Naive thymus-derived CD4-positive, alpha-beta T cell (primary cell): ENCODE measurements at regions not wholly inside any gene's neighbourhood (a gene's known extent, or its start where the extent isn't known, plus 50 kb on each side); places are given as distances from the start of the nearest gene placed in this dataset.
A peak's percentile ranks its signal among the peaks of the same experiment; 100 is the strongest.

Source experiments
- ATAC-seq: fragments of 150-1000 bp; cut with Tn5 transposase; 2 replicates; pipeline ENCODE4 v1.10.0; 2021; ENCODE audit warnings: mild to moderate bottlenecking, moderate library complexity
- CTCF ChIA-PET: fragments of 350-600 bp; sonication (Branson Sonifier 250); formaldehyde crosslinking; loops from one replicate; lab custom pipeline; 2021; ENCODE audit warnings: antibody characterized with exemption; lab: Charles Lee
- POLR2A ChIA-PET: fragments of 350-600 bp; sonication (Branson Sonifier 250); formaldehyde crosslinking; loops from one replicate; lab custom pipeline; 2021; ENCODE audit warnings: antibody characterized with exemption, inconsistent platforms; lab: Charles Lee
- DNase-seq, 9 donors: peaks; one replicate each; pipeline versions ENCODE4 v3.0.0 to v3.0.0-alpha.2; 2020 to 2022; ENCODE audit warnings: mixed read lengths in 1 of 9
- H3K27ac ChIP-seq: one replicate; pipeline ENCODE4 v1.7.0; 2013; ENCODE audit warnings: mild to moderate bottlenecking, low read depth, low read length, moderate library complexity
- H3K27me3 ChIP-seq, 2 donors: one replicate each; pipeline ENCODE4 v1.7.0; 2013; ENCODE audit warnings: low read length in 2 of 2, mild to moderate bottlenecking in 2 of 2, moderate library complexity in 2 of 2; ENCODE audit not compliant: control insufficient read depth in 2 of 2, insufficient read depth in 2 of 2
- H3K36me3 ChIP-seq, 3 experiments: 1 replicate in 2 of 3; 2 replicates in 1 of 3; pipeline ENCODE4 v1.7.0; 2013; ENCODE audit warnings: low read length in 3 of 3, mild to moderate bottlenecking in 3 of 3, moderate library complexity in 1 of 3; ENCODE audit not compliant: insufficient read depth in 3 of 3, control insufficient read depth in 2 of 3
- H3K4me1 ChIP-seq, 2 donors: one replicate each; pipeline ENCODE4 v1.7.0; 2013; ENCODE audit warnings: low read length in 2 of 2, mild to moderate bottlenecking in 2 of 2, moderate library complexity in 1 of 2; ENCODE audit not compliant: control insufficient read depth in 2 of 2, insufficient read depth in 2 of 2
- H3K4me3 ChIP-seq: 2 replicates; pipeline ENCODE4 v1.7.0; 2013; ENCODE audit warnings: mild to moderate bottlenecking, low read length
- H3K9me3 ChIP-seq, 3 experiments: 1 replicate in 2 of 3; 2 replicates in 1 of 3; pipeline ENCODE4 v1.7.0; 2013; ENCODE audit warnings: low read length in 3 of 3; ENCODE audit not compliant: control insufficient read depth in 2 of 3
- H3K27ac Mint-ChIP-seq, 9 donors: one replicate each; pipeline ENCODE4 v1.8.0; 2020 to 2022; ENCODE audit warnings: mixed read lengths in 9 of 9, mild to moderate bottlenecking in 8 of 9, moderate library complexity in 5 of 9, inconsistent platforms in 2 of 9
- H3K27me3 Mint-ChIP-seq, 5 donors: one replicate each; pipeline ENCODE4 v1.8.0; 2021 to 2022; ENCODE audit warnings: mixed read lengths in 5 of 5, mild to moderate bottlenecking in 1 of 5
- H3K36me3 Mint-ChIP-seq, 5 donors: one replicate each; pipeline ENCODE4 v1.8.0; 2020 to 2022; ENCODE audit warnings: mixed read lengths in 5 of 5, mild to moderate bottlenecking in 3 of 5, inconsistent platforms in 1 of 5
- H3K4me1 Mint-ChIP-seq, 7 donors: one replicate each; pipeline ENCODE4 v1.8.0; 2020 to 2022; ENCODE audit warnings: mixed read lengths in 7 of 7, mild to moderate bottlenecking in 3 of 7, inconsistent platforms in 1 of 7
- H3K4me3 Mint-ChIP-seq, 10 donors: one replicate each; pipeline ENCODE4 v1.8.0; 2020 to 2022; ENCODE audit warnings: mild to moderate bottlenecking in 10 of 10, mixed read lengths in 10 of 10, moderate library complexity in 6 of 10, inconsistent platforms in 2 of 10
- H3K9me3 Mint-ChIP-seq, 11 donors: one replicate each; pipeline ENCODE4 v1.8.0; 2020 to 2022; ENCODE audit warnings: mixed read lengths in 11 of 11, mild to moderate bottlenecking in 4 of 11, inconsistent platforms in 1 of 11, moderate library complexity in 1 of 11
- intact Hi-C, 2 donors: fragments of 100-400 bp; cut with micrococcal nuclease; formaldehyde crosslinking; loops; one replicate each; pipeline ENCODE4 v1.15.1; 2023

DNA sequence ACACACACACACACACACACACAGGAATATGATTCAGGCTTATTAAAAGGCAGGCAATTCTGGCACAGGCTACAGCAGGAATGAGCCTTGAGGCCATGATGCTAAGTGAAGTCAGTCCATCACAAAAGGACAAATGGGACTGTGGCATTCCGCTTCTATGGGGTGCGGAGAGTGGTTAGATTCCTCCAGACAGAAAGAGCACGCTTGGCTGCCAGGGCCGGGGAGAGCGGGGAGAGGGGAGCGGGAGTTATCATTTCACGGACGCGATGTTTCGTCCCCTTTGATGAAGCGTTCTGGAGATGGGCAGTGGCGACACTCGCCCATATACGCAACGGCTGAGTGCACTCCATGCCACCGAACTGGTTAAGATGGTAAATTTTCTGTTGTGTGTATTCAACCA is 58.5 kb upstream of the FAM174B start:
- POLR2A ChIA-PET: no interaction called here
- Histone ChIP-seq H3K36me3 (no peaks in the 10 kb centered on the region), H3K4me1 (peaks cover 4 to 6% of the 10 kb centered on the region in 2 donors), H3K4me3 (peak overlapping the region; percentile 47), H3K9me3 (no peaks in the 10 kb centered on the region), H3K27ac (no peak overlapping the region), H3K27me3 (no peaks in the 10 kb centered on the region)
- CTCF ChIA-PET: interaction anchor here (0.6 to 2.1 kb wide), 6 partner anchors 33 to 464 kb away, joined by 3 to 19 read pairs (median 4); no protein-coding TSS in a partner anchor
- Mint-ChIP-seq H3K27ac (peak overlapping the region in 1 of 9 donors; percentile 62), H3K36me3 (no peaks in the 10 kb centered on the region), H3K4me3 (peak overlapping the region; percentile 69 to 87 (median 81)), H3K27me3 (peaks cover 4 to 37% (median 11%) of the 10 kb centered on the region in 5 donors), H3K4me1 (peaks cover 9 to 15% (median 12%) of the 10 kb centered on the region in 7 donors), H3K9me3 (peaks cover 0 to 3% (median 0%) of the 10 kb centered on the region in 11 donors)
- DNase-seq: peak in 1 of 9 donors; percentile 2
- ATAC-seq: peak; percentile 11
- intact Hi-C loops: loop anchor here (1.0 to 10.0 kb wide), 4 partner anchors 102 to 439 kb away; partner anchors contain the start of gene ST8SIA2 (in 1 of the 2)

- Mint-ChIP-seq H3K9me3 (peaks cover 0 to 3% (median 0%) of the 10 kb centered on the region in 11 donors), H3K27ac (peak overlapping the region in 1 of 9 donors; percentile 3), H3K4me1 (peaks cover 5 to 11% (median 8%) of the 10 kb centered on the region in 7 donors), H3K27me3 (peaks cover 4 to 37% (median 13%) of the 10 kb centered on the region in 5 donors), H3K36me3 (peaks cover 0 to 3% (median 0%) of the 10 kb centered on the region in 5 donors), H3K4me3 (peak overlapping the region; percentile 69 to 87 (median 81))
- Histone ChIP-seq H3K4me1 (peaks cover 4 to 6% of the 10 kb centered on the region in 2 donors), H3K27me3 (no peaks in the 10 kb centered on the region), H3K4me3 (peak overlapping the region; percentile 47), H3K9me3 (no peaks in the 10 kb centered on the region), H3K27ac (no peak overlapping the region), H3K36me3 (no peaks in the 10 kb centered on the region)
- intact Hi-C loops: loop anchor here (1.0 to 10.0 kb wide), 6 partner anchors 102 to 617 kb away; partner anchors contain the start of gene ST8SIA2 (in 1 of the 2)
- DNase-seq: peak; percentile 49 to 80 (median 75)
- peak; percentile 95 for ATAC-seq
- CTCF ChIA-PET: interaction anchor here (0.6 to 2.1 kb wide), 5 partner anchors 33 to 465 kb away, joined by 3 to 19 read pairs (median 4); no protein-coding TSS in a partner anchor
- POLR2A ChIA-PET: interaction anchor here (0.8 kb wide), 1 partner anchor 190 kb away, joined by 3 read pairs; no protein-coding TSS in a partner anchor
Measured at GRCh38 chr15:92714477-92715401, 59.2 kb upstream of the FAM174B start.

DNA sequence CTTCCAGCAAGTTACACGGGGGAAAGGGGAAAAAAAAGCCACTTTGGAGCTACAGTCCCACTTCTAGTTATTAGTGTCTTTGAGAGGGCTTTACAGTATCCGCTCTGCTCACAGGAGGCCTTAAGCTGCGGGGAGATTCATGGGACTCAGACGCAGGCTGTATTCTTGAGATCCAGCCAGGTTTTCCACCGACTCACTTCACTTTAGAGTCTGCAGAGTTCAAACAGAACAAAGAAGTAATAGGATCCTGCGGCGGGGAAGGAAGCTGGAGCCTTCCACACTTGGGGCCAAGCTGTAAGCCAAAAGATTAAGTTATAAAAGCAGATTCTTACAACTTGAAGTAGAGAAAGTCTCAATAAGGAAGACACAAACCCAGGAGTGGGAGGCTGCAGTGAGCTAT is 60.2 kb upstream of the FAM174B start:
- no peaks in the 10 kb centered on the region for H3K36me3 ChIP-seq
- POLR2A ChIA-PET: no interaction called here
- H3K27ac ChIP-seq: no peak overlapping the region
- Mint-ChIP-seq H3K4me1 (peaks cover 5 to 11% (median 9%) of the 10 kb centered on the region in 7 donors), H3K9me3 (peaks cover 0 to 4% (median 0%) of the 10 kb centered on the region in 11 donors), H3K27ac (no peak overlapping the region), H3K4me3 (peak overlapping the region in 1 of 10 donors; percentile 44), H3K36me3 (peaks cover 0 to 4% (median 3%) of the 10 kb centered on the region in 5 donors), H3K27me3 (peaks cover 8 to 37% (median 16%) of the 10 kb centered on the region in 5 donors)
- no peaks in the 10 kb centered on the region for H3K9me3 ChIP-seq
- ATAC-seq (no peak), DNase-seq (no peak)
- CTCF ChIA-PET: interaction anchor here (0.8 to 2.1 kb wide), 2 partner anchors 194 to 617 kb away, joined by 3 to 19 read pairs; no protein-coding TSS in a partner anchor
- no peak overlapping the region for H3K4me3 ChIP-seq
- intact Hi-C loops: loop anchor here (1.0 to 10.0 kb wide), 4 partner anchors 194 to 618 kb away; no protein-coding TSS in a partner anchor
- no peaks in the 10 kb centered on the region for H3K27me3 ChIP-seq
- peaks cover 4 to 6% of the 10 kb centered on the region in 2 donors for H3K4me1 ChIP-seq

GRCh38 chr15:92719021-92719420 is 63.4 kb upstream of the FAM174B start:
- peaks cover 6 to 23% (median 13%) of the 10 kb centered on the region in 7 donors for H3K4me1 Mint-ChIP-seq
- intact Hi-C loops: loop anchor here in 1 of 2 donors (10.0 kb wide), 1 partner anchor 444 kb away; no protein-coding TSS in a partner anchor
- H3K27me3 ChIP-seq: no peaks in the 10 kb centered on the region
- CTCF ChIA-PET: interaction anchor here (0.6 kb wide), 1 partner anchor 14 kb away, joined by 3 read pairs; no protein-coding TSS in a partner anchor
- POLR2A ChIA-PET: no interaction called here
- no peak overlapping the region for H3K4me3 ChIP-seq
- ATAC-seq (no peak), DNase-seq (no peak)
- peaks cover 0 to 7% (median 0%) of the 10 kb centered on the region in 11 donors for H3K9me3 Mint-ChIP-seq
- no peak overlapping the region for H3K4me3 Mint-ChIP-seq
- H3K36me3 Mint-ChIP-seq: peaks cover 0 to 12% (median 3%) of the 10 kb centered on the region in 5 donors
- H3K36me3 ChIP-seq: no peaks in the 10 kb centered on the region
- no peak overlapping the region for H3K27ac Mint-ChIP-seq
- peaks cover 6% of the 10 kb centered on the region in 2 donors for H3K4me1 ChIP-seq
- H3K27ac ChIP-seq: no peak overlapping the region
- H3K9me3 ChIP-seq: no peaks in the 10 kb centered on the region
- peaks cover 8 to 26% (median 15%) of the 10 kb centered on the region in 5 donors for H3K27me3 Mint-ChIP-seq

- H3K4me1 Mint-ChIP-seq: peaks cover 4 to 24% (median 11%) of the 10 kb centered on the region in 7 donors
- POLR2A ChIA-PET: no interaction called here
- Histone ChIP-seq H3K27ac (no peak overlapping the region), H3K27me3 (no peaks in the 10 kb centered on the region), H3K36me3 (no peaks in the 10 kb centered on the region), H3K9me3 (no peaks in the 10 kb centered on the region), H3K4me1 (peaks cover 0 to 5% of the 10 kb centered on the region in 2 donors), H3K4me3 (no peak overlapping the region)
- ATAC-seq (no peak), DNase-seq (peak in 5 of 9 donors; percentile 3 to 59 (median 41))
- H3K36me3 Mint-ChIP-seq: peaks cover 0 to 12% (median 3%) of the 10 kb centered on the region in 5 donors
- CTCF ChIA-PET: interaction anchor here (1.0 kb wide), 1 partner anchor 10 kb away, joined by 4 read pairs; no protein-coding TSS in a partner anchor
- H3K4me3 Mint-ChIP-seq: peak overlapping the region in 3 of 10 donors; percentile 1 to 64 (median 19)
- peak overlapping the region in 3 of 9 donors; percentile 2 to 59 (median 43) for H3K27ac Mint-ChIP-seq
- H3K27me3 Mint-ChIP-seq: peaks cover 0 to 10% (median 5%) of the 10 kb centered on the region in 5 donors
- intact Hi-C loops: no loop called here
- H3K9me3 Mint-ChIP-seq: peaks cover 0 to 7% (median 0%) of the 10 kb centered on the region in 11 donors
Measured at GRCh38 chr15:92724144-92724543, 68.6 kb upstream of the FAM174B start.

- POLR2A ChIA-PET: no interaction called here
- no peak for DNase-seq
Measured at GRCh38 chr15:92725171-92725570, 69.6 kb upstream of the FAM174B start.

More at GRCh38 chr15:92725171-92725570, 69.6 kb upstream of the FAM174B start:
- intact Hi-C loops: no loop called here
- Mint-ChIP-seq H3K9me3 (peaks cover 0 to 7% (median 0%) of the 10 kb centered on the region in 11 donors), H3K27me3 (peaks cover 0 to 10% (median 5%) of the 10 kb centered on the region in 5 donors), H3K27ac (no peak overlapping the region), H3K4me3 (no peak overlapping the region), H3K36me3 (peaks cover 0 to 8% (median 0%) of the 10 kb centered on the region in 5 donors), H3K4me1 (peaks cover 4 to 24% (median 11%) of the 10 kb centered on the region in 7 donors)
- H3K9me3 ChIP-seq: no peaks in the 10 kb centered on the region
- H3K4me1 ChIP-seq: peaks cover 0 to 5% of the 10 kb centered on the region in 2 donors
- H3K27ac ChIP-seq: no peak overlapping the region
- CTCF ChIA-PET: no interaction called here
- no peak overlapping the region for H3K4me3 ChIP-seq
- no peaks in the 10 kb centered on the region for H3K27me3 ChIP-seq
- H3K36me3 ChIP-seq: no peaks in the 10 kb centered on the region
- ATAC-seq: no peak
